GM18511 (cell line): ENCODE measurements at regions not wholly inside any gene's neighbourhood (a gene's known extent, or its start where the extent isn't known, plus 50 kb on each side); places are given as distances from the start of the nearest gene placed in this dataset.

Experiments used
- ATAC-seq: cut with Tn5 transposase; IDR thresholded peaks from one replicate; pipeline ENCODE4 v1.9.1; 2021; ENCODE audit warnings: mild to moderate bottlenecking, moderate library complexity; ENCODE audit not compliant: unreplicated experiment

DNA sequence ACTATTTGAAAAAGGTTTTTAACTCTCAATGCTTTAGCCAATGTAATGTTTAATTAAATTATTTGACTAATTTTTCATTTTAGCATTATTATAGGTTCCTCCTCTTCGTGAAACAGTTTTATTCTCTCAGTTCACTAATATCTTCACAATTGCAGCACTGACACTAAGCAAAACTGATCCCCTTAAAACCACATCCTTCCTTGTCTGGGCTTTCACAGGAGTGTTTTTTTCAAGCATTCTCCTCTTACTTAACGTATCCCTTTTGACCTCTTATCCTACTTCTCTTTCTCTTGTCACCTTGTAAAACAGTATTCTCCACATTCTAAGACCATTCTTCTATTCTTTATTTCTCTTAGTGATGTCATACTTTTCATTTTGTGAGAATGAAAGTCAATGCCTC lies 112.8 kb downstream of the DSC3 start:
- no peak for ATAC-seq

GRCh38 chr18:30929065-30929464 lies 113.5 kb downstream of the DSC3 start:
- no peak for ATAC-seq

GRCh38 chr18:30927517-30928075 lies 114.9 kb downstream of the DSC3 start:
- no peak for ATAC-seq

DNA sequence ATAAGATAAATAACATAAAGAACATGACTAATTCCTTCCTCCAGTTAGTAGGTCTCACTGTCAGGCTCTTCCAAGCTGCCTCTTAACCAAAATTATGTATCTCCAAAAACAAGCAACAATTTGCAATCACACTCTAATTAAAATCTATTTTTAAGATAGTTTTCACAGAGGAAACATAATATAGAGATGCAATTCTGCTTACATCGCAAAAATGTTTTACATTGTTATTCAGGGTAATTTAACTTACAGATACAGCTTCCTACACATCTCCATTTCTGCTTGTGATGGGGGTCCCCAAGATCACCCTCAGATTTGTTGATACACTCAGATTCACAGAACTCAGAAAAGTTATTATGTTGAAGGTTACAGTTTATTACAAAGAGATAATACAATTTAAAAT lies 115.5 kb downstream of the DSC3 start:
- ATAC-seq: no peak

DNA sequence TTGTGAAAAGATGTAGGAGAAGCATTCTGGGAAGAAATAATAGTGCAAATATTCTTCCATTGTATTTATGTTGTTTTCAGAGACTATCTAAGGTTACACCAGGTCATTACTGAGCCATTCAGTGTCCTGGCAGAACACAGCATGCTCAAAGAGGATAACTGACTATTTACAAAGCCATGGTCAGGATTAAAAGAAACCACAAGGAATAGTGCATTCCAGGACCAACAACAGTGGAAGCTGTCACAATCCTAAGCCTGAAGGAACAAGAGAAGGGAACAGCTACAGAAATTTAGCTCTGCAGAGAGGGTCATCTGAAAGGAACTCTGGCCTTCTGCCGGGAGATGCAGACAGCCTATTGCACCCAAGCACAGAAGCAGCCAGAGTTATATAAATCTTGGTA lies 116.7 kb downstream of the DSC3 start:
- no peak for ATAC-seq

DNA sequence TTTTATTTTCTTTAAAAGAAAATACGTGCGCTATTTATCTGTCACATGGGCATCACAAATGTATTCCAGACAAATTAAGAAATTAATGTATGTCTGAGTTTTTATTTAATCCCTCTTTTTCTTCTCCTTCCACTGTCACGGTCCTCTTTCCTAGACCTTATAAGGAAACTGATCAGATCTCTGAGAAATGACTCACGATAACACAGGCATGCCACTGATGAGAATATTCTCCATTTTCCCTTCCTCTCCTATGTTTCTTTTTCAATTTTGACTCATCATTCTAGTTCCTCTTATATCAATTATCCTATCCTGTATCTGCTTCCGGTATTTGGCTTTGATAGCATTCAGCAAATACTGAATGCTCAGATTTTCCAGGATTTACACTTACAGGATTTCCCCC lies 121.8 kb downstream of the DSC3 start:
- no peak for ATAC-seq

GRCh38 chr18:30920351-30920750 lies 122.2 kb downstream of the DSC3 start:
- no peak for ATAC-seq

DNA sequence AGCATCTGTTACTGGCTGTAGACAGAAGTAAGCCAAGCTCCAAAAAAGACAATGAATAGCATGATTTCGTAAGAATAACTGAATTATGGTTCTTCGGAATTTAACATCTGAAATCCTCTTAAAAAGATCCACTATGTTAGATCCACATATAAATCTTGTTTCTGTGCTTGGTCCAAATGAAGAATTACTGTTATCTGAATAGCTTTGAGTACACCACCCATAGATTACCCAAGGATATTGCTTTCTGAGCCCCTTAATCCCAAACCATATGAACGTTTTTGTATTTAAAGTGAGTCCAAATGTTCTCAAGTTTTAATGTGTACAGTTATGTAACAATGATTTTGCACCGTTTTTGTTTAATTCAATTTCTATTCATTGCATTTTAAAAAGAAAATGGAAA lies 124.9 kb downstream of the DSC3 start:
- no peak for ATAC-seq

DNA sequence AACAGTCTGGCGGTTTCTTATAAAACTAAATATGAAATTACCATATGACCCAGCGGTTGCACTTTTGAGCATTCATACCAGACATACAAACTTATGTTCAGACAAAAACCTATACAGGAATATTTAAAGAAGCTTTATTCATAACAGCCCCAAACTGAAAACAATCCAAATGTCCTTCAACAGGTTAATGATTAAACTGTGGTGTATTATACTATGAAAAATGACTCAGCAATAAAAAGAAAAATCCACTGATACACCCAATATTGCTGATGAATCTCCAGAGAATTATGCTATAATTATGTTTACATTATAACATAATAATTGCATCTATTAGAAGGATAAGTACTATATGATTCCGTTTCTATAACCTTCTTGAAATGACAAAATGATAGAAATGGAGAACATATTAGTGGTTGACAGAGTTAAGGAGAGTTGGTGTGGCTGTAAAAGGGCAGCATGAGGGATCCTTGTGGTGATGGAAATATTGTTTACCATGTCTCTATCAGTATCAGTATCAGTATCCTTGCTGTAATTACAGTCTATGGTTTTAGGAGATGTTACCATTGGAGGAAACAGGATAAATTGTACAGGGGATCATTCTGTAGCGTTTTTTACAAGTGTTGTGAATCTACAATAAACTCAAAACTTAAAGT lies 127.1 kb downstream of the DSC3 start:
- ATAC-seq: peak; percentile 51

DNA sequence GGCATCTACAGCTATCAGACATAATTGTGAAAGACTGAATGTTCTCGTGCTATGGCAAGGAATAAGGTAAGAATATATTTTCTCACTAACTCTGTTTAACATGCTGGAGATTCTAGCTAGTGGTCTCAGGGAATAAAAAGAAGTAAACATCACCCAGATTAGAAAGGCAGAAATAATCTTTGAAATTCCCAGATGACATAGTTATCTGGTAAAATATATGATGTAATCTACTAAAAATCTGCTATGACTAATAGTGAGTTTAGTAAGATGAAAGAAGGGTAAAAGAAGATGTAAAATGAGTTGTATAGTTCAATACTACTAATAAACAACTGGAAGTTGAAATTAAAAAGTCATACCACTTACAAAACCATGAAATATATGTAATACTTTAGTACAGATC lies 134.2 kb downstream of the DSC3 start:
- no peak for ATAC-seq

- ATAC-seq: no peak
Measured at GRCh38 chr18:30903566-30903965, 139.0 kb downstream of the DSC3 start.

DNA sequence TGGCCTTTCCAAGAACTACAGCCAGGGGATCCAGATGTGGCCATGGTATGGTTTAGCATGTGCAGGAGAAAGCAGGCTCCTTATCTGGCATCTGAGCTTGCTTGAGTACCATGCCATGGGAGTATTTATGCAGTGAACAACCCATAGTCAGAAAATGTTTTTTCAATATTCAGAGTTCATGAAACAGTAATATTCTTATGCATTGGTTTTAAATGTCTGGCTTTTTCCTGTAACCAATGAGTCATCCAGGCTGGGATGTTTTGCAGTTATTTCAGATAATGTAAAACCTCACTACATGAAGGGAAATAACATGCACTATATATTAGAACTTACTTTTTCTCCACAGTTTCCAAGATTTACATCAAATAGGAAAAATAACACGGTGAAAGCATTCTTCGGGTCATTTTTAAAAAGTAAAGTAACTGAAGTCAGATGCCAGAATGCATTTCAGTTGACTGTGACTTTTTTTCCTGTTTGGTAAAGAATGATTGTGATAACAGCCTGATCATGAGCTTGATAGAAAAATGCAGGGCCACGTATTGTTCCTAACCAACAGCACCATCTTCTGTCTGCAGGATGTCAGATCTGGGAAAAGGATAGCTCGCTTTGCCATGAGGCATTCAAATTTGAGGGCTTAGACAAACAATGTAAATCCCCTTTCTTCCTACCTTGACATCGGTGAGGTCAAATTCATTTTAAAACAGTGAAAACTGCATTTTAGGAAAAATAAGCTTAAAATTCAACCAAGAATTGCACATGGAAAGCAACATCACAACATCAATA lies 152.8 kb downstream of the DSC3 start:
- no peak for ATAC-seq

- no peak for ATAC-seq
Measured at GRCh38 chr18:30888344-30888743, 154.2 kb downstream of the DSC3 start.

- ATAC-seq: no peak
Measured at GRCh38 chr18:30886998-30887397, 155.5 kb downstream of the DSC3 start.

GRCh38 chr18:30870466-30870865 lies 172.1 kb downstream of the DSC3 start:
- no peak for ATAC-seq

DNA sequence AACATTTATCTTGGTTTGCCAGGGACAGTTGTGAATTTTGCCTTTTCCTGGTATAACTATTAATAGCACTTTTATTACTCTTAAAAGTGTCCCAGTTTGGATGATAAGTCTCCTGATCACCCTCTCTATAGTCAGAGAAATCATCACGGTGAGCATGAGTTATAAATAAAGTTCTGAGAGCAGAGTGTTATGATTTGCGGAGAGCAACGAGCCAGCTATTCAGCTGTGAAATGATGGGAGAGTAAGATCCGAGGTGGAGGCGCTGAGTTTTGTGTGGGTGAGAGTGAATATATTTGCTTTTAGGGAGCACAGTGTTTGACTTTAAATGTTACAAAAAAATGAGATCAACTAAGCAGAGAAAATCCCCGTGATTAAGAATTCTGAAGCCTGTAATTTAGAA lies 179.6 kb downstream of the DSC3 start:
- no peak for ATAC-seq

- no peak for ATAC-seq
Measured at GRCh38 chr18:30860741-30861140, 181.8 kb downstream of the DSC3 start.

DNA sequence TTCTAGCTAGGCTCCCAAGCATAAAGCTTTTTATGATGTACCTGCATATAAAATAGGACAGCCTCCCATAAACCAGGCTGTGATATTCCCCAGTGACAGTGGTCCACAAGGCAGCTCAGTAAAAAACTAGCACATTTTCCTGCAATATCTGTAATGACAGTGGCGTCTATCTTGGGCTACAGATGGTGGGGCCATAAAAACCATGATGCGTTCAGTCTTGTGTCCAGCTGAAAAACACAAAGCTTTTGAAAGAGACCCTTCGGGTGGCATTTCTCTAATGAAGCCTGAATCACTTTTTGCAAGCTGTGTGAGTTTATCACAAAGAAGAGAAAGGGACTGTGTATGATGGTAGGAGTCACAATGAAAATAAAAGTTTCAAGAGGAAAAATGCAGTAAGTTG lies 183.5 kb downstream of the DSC3 start:
- no peak for ATAC-seq

DNA sequence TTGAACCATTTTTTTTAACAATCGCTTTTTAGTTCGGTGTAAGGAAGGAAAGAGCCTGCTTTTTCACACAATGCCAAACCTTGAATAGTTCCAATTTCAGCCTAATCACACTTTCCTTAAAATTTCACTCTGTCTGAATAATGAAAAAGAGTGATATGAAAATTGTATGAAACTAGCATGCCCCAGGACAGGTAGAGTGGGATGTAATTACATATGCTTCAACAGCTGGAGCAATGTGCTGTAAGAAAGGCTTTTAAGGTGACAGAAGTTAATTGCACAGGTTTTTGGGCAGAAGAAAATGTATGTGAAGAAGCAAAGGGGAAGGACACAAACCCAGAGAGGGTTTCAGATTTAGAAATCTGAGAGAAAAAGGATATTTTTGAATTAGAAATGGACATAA lies 184.0 kb downstream of the DSC3 start:
- ATAC-seq: no peak

DNA sequence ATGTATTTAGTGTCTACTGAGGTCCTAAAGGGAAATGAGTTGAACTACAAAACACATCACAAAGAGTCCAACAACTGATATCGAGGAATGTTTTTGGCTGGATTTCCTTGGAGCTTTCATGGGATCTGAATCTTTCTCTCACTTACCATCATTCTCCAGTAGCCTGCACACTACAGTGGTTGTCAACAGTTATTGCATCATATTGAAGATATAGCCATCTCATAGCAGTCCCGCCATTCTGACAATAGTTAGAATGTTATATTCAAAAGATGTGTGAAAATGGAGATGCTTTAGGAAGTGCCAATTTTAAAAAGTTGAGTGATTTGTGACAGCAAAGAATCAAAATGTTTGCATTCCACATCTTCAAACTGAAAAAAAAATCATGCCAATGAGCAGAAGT lies 186.8 kb downstream of the DSC3 start:
- no peak for ATAC-seq

DNA sequence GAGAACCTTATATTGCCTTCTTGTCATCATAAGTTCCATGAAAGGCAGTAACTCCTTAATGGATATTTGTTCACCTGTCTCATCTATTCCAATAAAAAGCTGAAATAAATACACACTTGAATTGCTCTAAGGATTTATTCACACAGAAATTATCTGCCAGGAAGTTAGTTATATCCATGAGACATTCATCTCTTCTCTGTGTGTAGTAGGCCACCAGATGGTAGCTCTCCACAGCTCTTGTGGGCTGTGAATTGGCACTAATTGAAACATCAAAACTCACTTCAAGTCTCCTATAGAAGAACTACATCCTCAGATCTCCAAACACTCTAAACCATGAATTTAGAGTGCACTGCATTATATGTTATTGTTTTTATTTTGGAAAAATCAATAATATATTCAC lies 189.6 kb downstream of the DSC3 start:
- ATAC-seq: no peak

DNA sequence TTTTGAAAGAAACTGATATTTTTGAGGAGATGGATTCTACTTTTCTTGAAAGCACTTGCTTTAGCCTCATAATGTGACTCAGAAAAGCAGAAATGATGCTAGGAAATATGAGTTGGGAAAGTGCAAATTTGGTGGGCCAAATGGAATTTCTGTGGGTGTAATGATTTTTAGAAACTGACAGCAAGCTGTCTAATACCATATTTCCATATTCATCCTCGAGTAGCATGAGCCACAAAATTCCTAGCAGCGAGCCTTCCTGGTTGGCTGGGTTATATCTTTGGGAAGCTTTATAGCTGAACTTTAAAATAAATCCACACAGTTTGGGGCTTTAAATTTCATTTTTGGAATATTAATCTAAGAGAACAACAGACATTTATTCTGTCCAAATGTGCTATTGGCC lies 190.0 kb downstream of the DSC3 start:
- no peak for ATAC-seq
